ENCODE measurements at regions not wholly inside any gene's neighbourhood (a gene's known extent, or its start where the extent isn't known, plus 50 kb on each side); places are given as distances from the start of the nearest gene placed in this dataset.
A peak's percentile ranks its signal among the peaks of the same experiment; 100 is the strongest.

DNA sequence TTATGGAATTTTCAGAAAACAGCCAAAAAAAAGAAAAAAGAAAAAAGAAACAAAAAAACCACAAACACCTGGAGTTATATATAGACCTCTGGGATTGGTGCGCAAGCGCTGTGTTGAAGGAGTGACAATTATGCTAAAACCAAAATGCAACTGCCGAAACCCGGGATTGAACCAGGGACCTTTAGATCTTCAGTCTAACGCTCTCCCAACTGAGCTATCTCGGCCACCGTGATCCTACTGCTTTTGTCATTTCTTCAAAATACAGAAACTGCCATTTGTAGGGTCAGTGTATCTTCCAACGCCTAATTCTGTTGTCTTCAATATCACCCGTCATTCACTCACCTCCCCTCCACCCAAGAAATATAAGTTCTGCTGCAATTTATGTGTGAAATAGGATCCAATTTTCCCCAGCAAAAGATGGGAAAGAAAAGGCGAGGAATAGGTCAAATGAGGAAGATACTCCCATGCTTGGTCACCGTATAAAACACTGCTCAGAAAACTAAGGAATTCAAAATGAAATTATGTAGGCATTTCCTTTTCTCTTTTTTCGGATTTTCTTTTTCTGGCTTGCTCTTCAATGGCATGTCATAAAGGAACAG is 116.0 kb downstream of the TRIM27 start:
- H3K4me3 ChIP-seq (ENCODE audit: control insufficient read depth, low read depth, low read length) = peak overlapping the region; percentile 24
- TF ChIP-seq, protein P1, sequence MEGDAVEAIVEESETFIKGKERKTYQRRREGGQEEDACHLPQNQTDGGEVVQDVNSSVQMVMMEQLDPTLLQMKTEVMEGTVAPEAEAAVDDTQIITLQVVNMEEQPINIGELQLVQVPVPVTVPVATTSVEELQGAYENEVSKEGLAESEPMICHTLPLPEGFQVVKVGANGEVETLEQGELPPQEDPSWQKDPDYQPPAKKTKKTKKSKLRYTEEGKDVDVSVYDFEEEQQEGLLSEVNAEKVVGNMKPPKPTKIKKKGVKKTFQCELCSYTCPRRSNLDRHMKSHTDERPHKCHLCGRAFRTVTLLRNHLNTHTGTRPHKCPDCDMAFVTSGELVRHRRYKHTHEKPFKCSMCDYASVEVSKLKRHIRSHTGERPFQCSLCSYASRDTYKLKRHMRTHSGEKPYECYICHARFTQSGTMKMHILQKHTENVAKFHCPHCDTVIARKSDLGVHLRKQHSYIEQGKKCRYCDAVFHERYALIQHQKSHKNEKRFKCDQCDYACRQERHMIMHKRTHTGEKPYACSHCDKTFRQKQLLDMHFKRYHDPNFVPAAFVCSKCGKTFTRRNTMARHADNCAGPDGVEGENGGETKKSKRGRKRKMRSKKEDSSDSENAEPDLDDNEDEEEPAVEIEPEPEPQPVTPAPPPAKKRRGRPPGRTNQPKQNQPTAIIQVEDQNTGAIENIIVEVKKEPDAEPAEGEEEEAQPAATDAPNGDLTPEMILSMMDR (IDR thresholded peaks at IDR 0.05; ENCODE audit: control insufficient read depth, insufficient read depth, low read depth, low read length, missing control alignments) = no peak
- no peak for DNase-seq (ENCODE audit: low read depth)

DNA sequence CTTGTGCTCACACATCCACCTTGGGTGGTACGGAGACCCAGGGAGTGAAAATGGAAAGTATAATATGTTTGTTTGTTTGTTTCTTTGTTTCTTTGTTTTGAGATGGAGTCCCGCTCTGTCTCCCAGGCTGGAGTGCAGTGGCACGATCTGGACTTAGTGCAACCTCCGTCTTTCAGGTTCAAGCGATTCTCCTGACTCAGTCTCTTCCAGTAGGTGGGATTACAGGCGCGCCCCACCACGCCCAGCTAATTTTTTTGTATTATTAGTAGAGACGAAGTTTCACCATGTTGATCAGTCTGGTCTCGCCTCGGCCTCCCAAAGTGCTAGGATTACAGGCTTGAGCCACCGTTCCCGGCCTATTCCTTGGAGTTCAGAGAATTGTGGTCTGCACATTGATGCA is 115.4 kb downstream of the TRIM27 start:
- peak overlapping the region; percentile 24 for H3K4me3 ChIP-seq (ENCODE audit: control insufficient read depth, low read depth, low read length)
- TF ChIP-seq, protein P1 (IDR thresholded peaks at IDR 0.05; ENCODE audit: control insufficient read depth, insufficient read depth, low read depth, low read length, missing control alignments) = no peak
- DNase-seq (ENCODE audit: low read depth) = no peak

- no peak for DNase-seq (ENCODE audit: low read depth)
- H3K4me3 ChIP-seq (ENCODE audit: control insufficient read depth, low read depth, low read length) = peak overlapping the region; percentile 49
- TF ChIP-seq, protein P1 (IDR thresholded peaks at IDR 0.05; ENCODE audit: control insufficient read depth, insufficient read depth, low read depth, low read length, missing control alignments) = peak; percentile 19
Measured at GRCh38 chr6:28809947-28810658, 113.7 kb downstream of the TRIM27 start.

- no peak for DNase-seq (ENCODE audit: low read depth)
- TF ChIP-seq, protein P1 (IDR thresholded peaks at IDR 0.05; ENCODE audit: control insufficient read depth, insufficient read depth, low read depth, low read length, missing control alignments) = no peak
- H3K4me3 ChIP-seq (ENCODE audit: control insufficient read depth, low read depth, low read length) = peak overlapping the region; percentile 49
Measured at GRCh38 chr6:28810659-28811053, 113.1 kb downstream of the TRIM27 start.

GRCh38 chr6:28811873-28812272 is 111.9 kb downstream of the TRIM27 start:
- H3K4me3 ChIP-seq (ENCODE audit: control insufficient read depth, low read depth, low read length) = no peak overlapping the region
- DNase-seq (ENCODE audit: low read depth) = no peak
- TF ChIP-seq, protein P1 (IDR thresholded peaks at IDR 0.05; ENCODE audit: control insufficient read depth, insufficient read depth, low read depth, low read length, missing control alignments) = no peak

DNA sequence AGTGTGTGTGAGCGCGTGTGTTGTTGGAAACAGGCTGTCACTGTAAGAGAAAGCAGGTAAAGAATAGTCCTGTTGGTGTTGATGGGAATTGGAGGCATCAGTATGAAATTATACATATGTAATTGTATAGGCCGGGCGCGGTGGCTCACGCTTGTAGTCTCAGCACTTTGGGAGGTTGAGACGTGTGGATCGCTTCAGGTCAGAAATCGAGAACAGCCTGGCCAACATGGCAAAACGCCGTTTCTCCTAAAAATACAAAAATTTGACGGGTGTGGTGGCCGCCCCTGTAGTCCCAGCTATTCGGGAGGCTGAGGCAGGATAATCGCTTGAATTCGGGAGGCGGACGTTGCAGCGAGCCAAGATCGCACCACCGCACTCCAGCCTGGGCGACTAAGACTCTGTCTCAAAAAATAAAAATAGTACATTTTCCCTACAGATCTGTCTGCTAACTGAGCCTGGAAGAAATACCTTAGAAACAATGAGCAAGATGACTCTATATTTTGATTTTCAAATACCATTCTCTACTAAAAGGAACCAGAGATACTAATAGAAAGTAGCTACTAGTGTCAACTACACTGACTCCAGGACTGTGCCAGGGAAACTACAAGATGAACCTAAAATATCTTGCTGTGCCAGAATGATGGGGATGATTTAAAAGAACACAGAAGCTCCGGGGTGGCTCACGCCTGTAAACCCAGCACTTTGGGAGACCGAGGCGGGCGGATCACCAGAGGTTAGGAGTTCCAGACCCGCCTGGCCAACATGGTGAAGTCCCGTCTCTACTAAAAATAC is 110.8 kb downstream of the TRIM27 start:
- TF ChIP-seq, protein P1 (IDR thresholded peaks at IDR 0.05; ENCODE audit: control insufficient read depth, insufficient read depth, low read depth, low read length, missing control alignments) = no peak
- no peak overlapping the region for H3K4me3 ChIP-seq (ENCODE audit: control insufficient read depth, low read depth, low read length)
- no peak for DNase-seq (ENCODE audit: low read depth)
